GM19023 (cell line): ENCODE measurements at regions not wholly inside any gene's neighbourhood (a gene's known extent, or its start where the extent isn't known, plus 50 kb on each side); places are given as distances from the start of the nearest gene placed in this dataset.

Experiments
- ATAC-seq: cut with Tn5 transposase; IDR thresholded peaks from one replicate; pipeline ENCODE4 v1.9.1; 2021; ENCODE audit warnings: mild to moderate bottlenecking, moderate library complexity; ENCODE audit not compliant: unreplicated experiment

- ATAC-seq: no peak
Observed at GRCh38 chr12:130016986-130017385, 113.2 kb upstream of the TMEM132D start.

GRCh38 chr12:130017591-130018449, 114.0 kb upstream of the TMEM132D start:
- no peak for ATAC-seq

- no peak for ATAC-seq
Observed at GRCh38 chr12:130018614-130019013, 114.8 kb upstream of the TMEM132D start.

- no peak for ATAC-seq
Observed at GRCh38 chr12:130026608-130027176, 122.9 kb upstream of the TMEM132D start.

- no peak for ATAC-seq
Observed at GRCh38 chr12:130027798-130028197, 124.0 kb upstream of the TMEM132D start.

GRCh38 chr12:130029151-130029550, 125.3 kb upstream of the TMEM132D start:
- no peak for ATAC-seq

- ATAC-seq: no peak
Observed at GRCh38 chr12:130031041-130031440, 127.2 kb upstream of the TMEM132D start.

GRCh38 chr12:130031571-130032189, 127.9 kb upstream of the TMEM132D start:
- ATAC-seq: no peak

- ATAC-seq: no peak
Observed at GRCh38 chr12:130041983-130042812, 120.1 kb upstream of the FZD10 start.

- ATAC-seq: no peak
Observed at GRCh38 chr12:130043685-130044406, 118.4 kb upstream of the FZD10 start.

GRCh38 chr12:130044991-130045621, 117.2 kb upstream of the FZD10 start:
- ATAC-seq: no peak

- ATAC-seq: no peak
Observed at GRCh38 chr12:130049666-130050065, 112.6 kb upstream of the FZD10 start.

GRCh38 chr12:130051900-130052299, 110.4 kb upstream of the FZD10 start:
- ATAC-seq: no peak

- no peak for ATAC-seq
Observed at GRCh38 chr12:130053651-130054069, 108.6 kb upstream of the FZD10 start.

- no peak for ATAC-seq
Observed at GRCh38 chr12:130054803-130055202, 107.5 kb upstream of the FZD10 start.

GRCh38 chr12:130058926-130059472, 103.3 kb upstream of the FZD10 start:
- no peak for ATAC-seq

- ATAC-seq: no peak
Observed at GRCh38 chr12:130063866-130064265, 98.4 kb upstream of the FZD10 start.

- no peak for ATAC-seq
Observed at GRCh38 chr12:130064999-130065398, 97.3 kb upstream of the FZD10 start.

- ATAC-seq: no peak
Observed at GRCh38 chr12:130066742-130067141, 95.5 kb upstream of the FZD10 start.

- ATAC-seq: no peak
Observed at GRCh38 chr12:130068741-130069140, 93.5 kb upstream of the FZD10 start.
